Activated T-helper 1 cell treated with anti-CD3 and anti-CD28 coated beads, Interleukin-2, amount 50 U/mL, for 16 hours (primary cell): ENCODE measurements at regions not wholly inside any gene's neighbourhood (a gene's known extent, or its start where the extent isn't known, plus 50 kb on each side); places are given as distances from the start of the nearest gene placed in this dataset.
A peak's percentile ranks its signal among the peaks of the same experiment; 100 is the strongest.
"Not testable (repeated sequence)": the region's sequence is repeated elsewhere in the genome, so short reads cannot be mapped to it uniquely, and the experiment has no call there.

Experiments
- DNase-seq, 2 donors: peaks; one replicate each; pipeline ENCODE4 v3.0.0-alpha.2; 2020; ENCODE audit warnings: low read depth in 1 of 2, low spot score in 1 of 2

- no peak for DNase-seq
Measured at GRCh38 chr16:46519063-46519462, 102.1 kb downstream of the SHCBP1 start.

- no peak for DNase-seq
Measured at GRCh38 chr16:46496701-46497100, 124.5 kb downstream of the SHCBP1 start.

- no peak for DNase-seq
Measured at GRCh38 chr16:46482895-46483294, 138.3 kb downstream of the SHCBP1 start.

- DNase-seq: no peak
Measured at GRCh38 chr16:46466239-46466638, 154.9 kb downstream of the SHCBP1 start.

DNA sequence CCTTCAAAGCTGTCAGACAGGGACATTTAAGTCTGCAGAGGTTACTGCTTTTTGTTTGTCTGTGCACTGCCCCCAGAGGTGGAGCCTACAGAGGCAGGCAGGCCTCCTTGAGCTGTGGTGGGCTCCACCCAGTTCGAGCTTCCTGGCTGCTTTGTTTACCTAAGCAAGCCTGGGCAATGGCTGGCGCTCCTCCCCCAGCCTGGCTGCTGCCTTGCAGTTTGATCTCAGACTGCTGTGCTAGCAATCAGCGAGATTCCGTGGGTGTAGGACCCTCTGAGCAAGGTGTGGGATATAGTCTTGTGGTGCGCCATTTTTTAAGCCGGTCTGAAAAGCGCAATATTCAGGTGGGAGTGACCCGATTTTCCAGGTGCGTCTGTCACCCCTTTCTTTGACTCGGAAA lies 166.4 kb downstream of the SHCBP1 start:
- DNase-seq: not testable (repeated sequence)

GRCh38 chr16:46428108-46429061 lies 192.8 kb downstream of the SHCBP1 start:
- no peak for DNase-seq

DNA sequence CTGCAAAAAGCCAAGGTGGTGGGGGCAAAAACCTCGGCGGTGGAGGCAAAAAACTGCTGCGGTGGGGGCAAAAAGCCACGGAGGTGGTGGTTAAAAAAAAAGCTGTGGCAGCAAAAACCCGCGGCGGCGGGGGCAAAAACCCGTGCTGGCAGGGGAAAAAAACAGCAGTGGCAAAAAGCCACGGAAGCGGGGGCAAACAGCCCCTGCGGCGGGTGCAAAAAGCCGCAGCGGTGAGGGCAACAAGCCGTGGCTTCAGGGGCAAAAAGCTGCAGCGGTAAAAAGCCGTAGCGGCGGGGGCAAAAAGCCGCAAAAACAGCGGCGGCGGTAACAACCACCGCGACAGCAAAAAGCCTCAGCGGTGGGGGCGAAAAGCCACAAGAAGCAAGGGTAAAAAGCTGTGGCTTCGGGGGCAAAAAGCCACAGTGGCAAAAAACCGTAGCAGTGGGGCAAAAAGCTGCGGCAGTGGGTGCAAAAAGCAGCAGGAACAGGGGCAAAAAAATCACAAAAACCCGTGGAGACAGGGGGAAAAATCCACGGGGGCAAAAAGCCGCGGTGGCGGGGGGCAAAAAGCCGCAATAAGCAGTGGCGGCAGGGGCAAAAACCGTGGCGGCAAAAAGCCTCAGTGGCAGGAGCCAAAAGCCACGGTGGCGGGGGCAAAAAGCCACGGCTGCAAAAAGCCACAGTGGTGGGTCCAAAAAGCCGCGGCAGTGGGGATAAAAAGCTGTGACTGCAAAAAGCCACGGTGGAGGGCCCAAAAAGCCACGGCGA lies 193.7 kb downstream of the SHCBP1 start:
- no peak for DNase-seq

DNA sequence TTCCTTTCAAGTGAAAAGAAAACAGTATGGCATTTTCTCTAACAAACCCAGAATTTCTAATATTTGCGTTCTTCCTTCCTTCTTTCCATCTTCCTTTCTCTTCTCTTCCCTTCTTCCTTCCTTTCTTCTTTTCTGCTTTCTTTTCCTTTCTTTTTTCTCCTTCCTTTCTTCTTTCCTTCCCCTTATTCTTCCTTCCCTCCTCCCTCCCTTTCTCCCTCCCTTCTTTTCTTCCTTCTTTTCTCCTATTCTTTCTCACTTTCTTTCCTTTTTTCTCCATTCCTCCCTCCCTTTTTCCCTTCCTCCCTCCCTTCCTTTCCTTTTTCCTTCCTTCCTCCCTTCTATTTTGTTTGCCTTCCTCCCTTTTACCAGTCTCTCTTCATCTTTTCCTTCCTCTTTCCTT lies 194.8 kb downstream of the SHCBP1 start:
- DNase-seq: no peak

DNA sequence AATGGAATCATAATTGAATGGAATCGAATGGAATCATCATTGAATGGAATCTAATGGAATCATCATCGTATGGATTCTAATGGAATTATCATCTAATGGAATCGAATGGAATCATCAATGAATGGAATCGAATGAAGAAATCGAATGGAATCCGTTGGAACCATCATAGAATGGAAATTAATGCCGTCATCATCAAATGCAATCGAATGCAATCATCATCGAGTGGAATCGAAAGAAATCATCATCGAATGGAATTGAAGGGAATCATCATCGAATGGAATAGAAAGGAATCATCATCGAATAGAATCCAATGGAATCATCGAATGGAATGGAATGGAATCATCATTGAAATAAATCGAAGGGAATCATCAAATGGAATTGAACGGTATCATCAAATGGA lies 217.2 kb downstream of the SHCBP1 start:
- no peak for DNase-seq

DNA sequence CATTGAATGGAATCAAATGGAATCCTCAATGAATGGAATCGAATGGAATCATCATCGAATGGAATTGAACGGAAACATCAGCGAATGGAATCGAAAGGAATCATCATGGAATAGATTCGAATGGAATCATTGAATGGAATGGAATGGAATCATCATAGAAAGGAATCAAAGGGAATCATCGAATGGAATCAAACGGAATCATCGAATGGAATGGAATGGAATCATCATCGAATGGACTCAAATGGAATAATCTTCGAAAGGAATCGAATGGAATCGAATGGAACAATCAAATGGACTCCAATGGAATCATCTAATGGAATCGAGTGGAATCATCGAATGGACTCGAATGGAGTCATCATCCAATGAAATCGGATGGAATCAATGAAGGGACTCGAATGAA lies 222.6 kb downstream of the SHCBP1 start:
- not testable (repeated sequence) for DNase-seq

DNA sequence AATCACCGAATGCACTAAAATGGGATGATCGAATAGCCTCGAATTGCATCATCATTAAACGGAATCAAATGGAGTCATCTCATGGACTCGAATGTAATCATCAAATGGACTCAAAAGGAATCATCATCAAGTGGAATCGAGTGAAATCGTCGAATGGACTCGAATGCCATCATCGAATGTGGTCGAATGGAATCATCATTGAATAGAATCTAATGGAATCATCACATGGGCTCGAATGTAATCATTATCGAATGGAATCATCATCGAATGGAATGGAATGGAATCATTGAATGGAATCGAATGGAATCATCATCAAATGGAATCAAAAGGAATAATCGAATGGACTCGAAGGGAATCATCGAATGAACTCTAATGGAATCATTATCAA lies 224.3 kb downstream of the SHCBP1 start:
- DNase-seq: not testable (repeated sequence)

GRCh38 chr16:46396131-46396882 lies 224.9 kb downstream of the SHCBP1 start:
- DNase-seq: not testable (repeated sequence)

DNA sequence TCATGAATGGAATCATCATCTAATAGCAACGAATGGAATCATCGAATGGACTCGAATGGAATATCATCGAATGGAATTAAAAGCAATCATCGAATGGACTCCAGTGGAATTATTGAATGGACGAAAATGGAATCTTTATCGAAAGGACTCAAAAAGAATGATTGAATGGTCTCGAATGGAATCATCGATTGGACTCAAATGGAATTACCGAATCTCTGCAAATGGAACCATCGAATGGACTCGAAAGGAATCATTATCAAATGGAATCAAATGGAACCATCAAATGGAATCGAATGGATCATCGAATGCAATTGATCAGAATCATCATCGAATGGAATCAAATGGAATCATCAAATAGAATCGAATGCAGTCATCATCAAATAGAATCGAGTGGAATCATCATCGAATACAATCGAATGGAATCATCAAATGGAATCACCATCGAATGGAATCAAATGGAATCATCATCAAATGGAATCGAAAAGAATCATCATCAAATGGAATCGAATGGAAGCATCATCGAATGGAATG lies 225.7 kb downstream of the SHCBP1 start:
- DNase-seq: not testable (repeated sequence)

DNA sequence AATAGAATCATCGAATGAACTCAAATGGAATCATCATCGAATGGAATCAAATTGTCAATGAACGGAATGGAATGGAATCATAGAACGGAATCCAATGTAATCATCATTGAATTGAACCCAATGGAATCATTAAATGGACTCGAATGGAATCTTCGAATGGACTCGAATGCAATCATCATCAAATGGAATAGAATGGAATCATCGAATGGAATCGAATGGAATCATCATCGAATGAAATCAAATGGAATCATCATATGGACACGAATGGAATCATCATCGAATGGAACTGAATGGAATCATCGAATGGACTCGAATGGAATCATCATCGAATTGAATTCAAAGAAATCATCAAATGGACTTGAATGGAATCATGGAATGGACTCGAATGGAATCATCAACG lies 226.2 kb downstream of the SHCBP1 start:
- not testable (repeated sequence) for DNase-seq

GRCh38 chr16:46394149-46394548 lies 227.0 kb downstream of the SHCBP1 start:
- not testable (repeated sequence) for DNase-seq

- not testable (repeated sequence) for DNase-seq
Measured at GRCh38 chr16:46392930-46393722, 228.1 kb downstream of the SHCBP1 start.

DNA sequence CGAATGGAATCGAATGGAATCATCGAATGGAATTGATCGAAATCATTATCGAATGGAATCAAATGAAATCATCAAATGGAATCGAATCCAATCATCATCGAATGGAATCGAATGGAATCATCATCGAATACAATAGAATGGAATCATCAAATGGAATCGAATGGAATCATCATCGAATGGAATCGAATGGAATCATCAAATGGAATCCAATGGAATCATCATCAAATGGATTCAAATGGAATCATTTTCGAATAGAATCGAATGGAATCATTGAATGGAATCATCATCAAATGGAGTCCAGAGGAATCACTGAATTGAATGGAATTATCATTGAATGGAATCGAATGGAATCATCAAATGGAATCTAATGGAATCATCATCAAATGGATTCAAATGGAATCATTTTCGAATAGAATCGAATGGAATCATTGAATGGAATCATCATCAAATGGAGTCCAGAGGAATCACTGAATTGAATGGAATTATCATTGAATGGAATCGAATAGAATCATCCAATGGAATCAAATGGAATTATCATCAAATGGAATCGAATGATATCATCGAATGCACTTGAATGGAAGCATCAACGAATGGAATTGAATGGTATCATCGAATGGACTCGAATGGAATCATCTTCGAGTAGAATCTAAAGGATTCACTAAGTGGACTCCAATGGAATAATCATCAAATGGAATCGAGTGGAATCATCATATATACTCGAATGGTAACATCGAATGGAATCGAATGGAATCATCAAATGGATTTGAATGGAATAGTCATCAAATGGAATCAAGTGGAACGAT lies 230.3 kb downstream of the SHCBP1 start:
- DNase-seq: not testable (repeated sequence)

- peak; percentile 24 to 52 for DNase-seq
Measured at GRCh38 chr16:46389561-46390041, 231.6 kb downstream of the SHCBP1 start.

DNA sequence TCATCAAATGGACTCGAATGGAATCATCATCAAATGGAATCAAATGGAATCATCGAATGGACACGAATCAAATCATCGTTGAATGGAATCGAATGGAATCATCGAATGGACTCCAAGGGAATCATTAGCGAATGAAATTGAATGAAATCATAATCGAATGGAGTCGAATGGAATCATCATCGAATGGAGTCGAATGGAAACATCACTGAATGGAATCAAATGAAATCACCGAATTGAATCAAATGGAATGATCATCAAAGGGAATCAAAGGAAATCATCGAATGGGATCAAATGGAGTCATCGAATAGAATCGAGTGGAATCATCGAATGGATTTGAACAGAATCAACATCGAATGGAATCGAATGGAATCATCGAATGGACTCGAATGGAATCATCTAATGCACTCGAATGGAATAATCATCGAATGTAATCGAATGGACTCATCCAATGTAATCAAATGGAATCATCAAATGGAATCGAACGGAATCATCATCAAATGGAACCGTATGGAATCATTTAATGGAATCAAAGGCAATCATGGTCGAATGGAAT lies 232.2 kb downstream of the SHCBP1 start:
- not testable (repeated sequence) for DNase-seq
